SK-N-SH treated with all-trans-retinoic acid at 6 μM for 48 hours (cell line): ENCODE measurements at regions not wholly inside any gene's neighbourhood (a gene's known extent, or its start where the extent isn't known, plus 50 kb on each side); places are given as distances from the start of the nearest gene placed in this dataset.
"Not testable (repeated sequence)": the region's sequence is repeated elsewhere in the genome, so short reads cannot be mapped to it uniquely, and the experiment has no call there.

Experiments
- ATAC-seq: fragments of 200-7000 bp; cut with Tn5 transposase; 3 replicates; pipeline ENCODE4 v1.9.1; 2020; ENCODE audit warnings: mild to moderate bottlenecking, moderate library complexity
- BACH2 ChIP-seq: fragments of 250-450 bp; sonication (Bioruptor Pico); IDR thresholded peaks from 2 replicates; pipeline ENCODE4 v1.9.0; 2021; ENCODE audit warnings: mild to moderate bottlenecking, borderline replicate concordance
- ESRRG ChIP-seq: fragments of 250-450 bp; sonication (Bioruptor Pico); IDR thresholded peaks from 2 replicates; pipeline ENCODE4 v1.6.1; 2021; ENCODE audit warnings: mild to moderate bottlenecking
- ISL1 ChIP-seq: fragments of 250-450 bp; sonication (Bioruptor Pico); IDR thresholded peaks from 2 replicates; pipeline ENCODE4 v2.1.2; 2022; ENCODE audit warnings: mild to moderate bottlenecking, moderate library complexity
- POU6F1 ChIP-seq: fragments of 250-450 bp; sonication (Bioruptor Pico); IDR thresholded peaks from 2 replicates; pipeline ENCODE4 v1.8.0; 2021; ENCODE audit warnings: low read depth, mild to moderate bottlenecking, moderate library complexity, borderline replicate concordance
- RARB ChIP-seq: fragments of 250-450 bp; sonication (Bioruptor Pico); IDR thresholded peaks from 2 replicates; pipeline ENCODE4 v1.8.0; 2021; ENCODE audit warnings: mild to moderate bottlenecking, moderate library complexity
- TSHZ2 ChIP-seq: fragments of 250-450 bp; sonication (Bioruptor Pico); IDR thresholded peaks from 2 replicates; pipeline ENCODE4 v1.5.0; 2020; ENCODE audit warnings: mild to moderate bottlenecking, moderate library complexity
- ZFP30 ChIP-seq: fragments of 450-650 bp; formaldehyde crosslinking; IDR thresholded peaks from 2 replicates; pipeline ENCODE4 v1.5.0; 2022; ENCODE audit warnings: mild to moderate bottlenecking, moderate library complexity

GRCh38 chr21:9740177-9740941 lies 781.0 kb upstream of the TPTE start:
- not testable (repeated sequence) for ATAC-seq

GRCh38 chr21:9740991-9741742 lies 780.2 kb upstream of the TPTE start:
- ATAC-seq, result not testable (repeated sequence)

GRCh38 chr21:9743566-9743965 lies 777.8 kb upstream of the TPTE start:
- not testable (repeated sequence) for ATAC-seq

- not testable (repeated sequence) for ATAC-seq
Measured at GRCh38 chr21:9744166-9744565, 777.2 kb upstream of the TPTE start.

- not testable (repeated sequence) for ATAC-seq
Measured at GRCh38 chr21:9744593-9744992, 776.8 kb upstream of the TPTE start.

GRCh38 chr21:9745457-9746108 lies 775.8 kb upstream of the TPTE start:
- ATAC-seq, result not testable (repeated sequence)

GRCh38 chr21:9746311-9746710 lies 775.1 kb upstream of the TPTE start:
- not testable (repeated sequence) for ATAC-seq

GRCh38 chr21:9746831-9747606 lies 774.4 kb upstream of the TPTE start:
- not testable (repeated sequence) for ATAC-seq

- not testable (repeated sequence) for ATAC-seq
Measured at GRCh38 chr21:9747870-9748269, 773.5 kb upstream of the TPTE start.

- ATAC-seq, result not testable (repeated sequence)
Measured at GRCh38 chr21:9748451-9748850, 772.9 kb upstream of the TPTE start.

GRCh38 chr21:9749741-9750230 lies 771.6 kb upstream of the TPTE start:
- not testable (repeated sequence) for ATAC-seq

- TF ChIP-seq ZFP30 (CRISPR knock-in tag) (no peak), ISL1 (CRISPR knock-in tag) (no peak), ESRRG (CRISPR knock-in tag) (no peak), TSHZ2 (CRISPR knock-in tag) (no peak), RARB (CRISPR knock-in tag) (no peak), POU6F1 (no peak), BACH2 (CRISPR knock-in tag) (no peak)
- TF ChIP-seq, all 23 proteins: peak for 0
- no peak; the same call in 2 of the 3 replicates for ATAC-seq
Measured at GRCh38 chr21:9750341-9751086, 770.9 kb upstream of the TPTE start.

- not testable (repeated sequence) for ATAC-seq
Measured at GRCh38 chr21:9751087-9751585, 770.2 kb upstream of the TPTE start.

GRCh38 chr21:9752028-9752427 lies 769.4 kb upstream of the TPTE start:
- ATAC-seq, result not testable (repeated sequence)

GRCh38 chr21:9753441-9753840 lies 767.9 kb upstream of the TPTE start:
- not testable (repeated sequence) for ATAC-seq
